ENCODE measurements at regions not wholly inside any gene's neighbourhood (a gene's known extent, or its start where the extent isn't known, plus 50 kb on each side); places are given as distances from the start of the nearest gene placed in this dataset.
"Not testable (repeated sequence)": the region's sequence is repeated elsewhere in the genome, so short reads cannot be mapped to it uniquely, and the experiment has no call there.

DNA sequence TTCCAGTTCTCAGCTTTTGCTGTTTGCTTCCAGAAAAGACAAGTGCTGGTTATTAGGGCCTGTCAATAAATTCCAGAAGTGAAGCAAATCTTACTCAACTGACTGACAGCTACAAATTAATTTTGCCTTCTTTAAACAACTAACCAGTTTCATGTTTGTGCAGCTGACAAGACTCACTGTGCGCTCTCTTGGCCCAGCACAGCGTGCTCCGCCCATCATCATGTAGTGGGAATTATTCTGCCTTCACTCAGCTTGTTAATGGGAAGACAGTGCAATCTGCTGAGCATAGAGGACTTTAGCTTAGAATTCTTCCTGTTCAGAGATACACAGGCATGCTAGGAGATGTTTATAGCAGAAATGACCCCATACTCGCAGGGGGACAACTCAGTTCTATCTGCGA, 808.9 kb downstream of the CCSER2 start:
- Histone ChIP-seq H4K20me1 (ENCODE audit: insufficient read depth, low read length, poor library complexity, severe bottlenecking) (no peaks in the 10 kb centered on the region), H3K9ac (ENCODE audit: low read depth, low read length, poor library complexity, severe bottlenecking) (no peak overlapping the region), H3K27me3 (ENCODE audit: insufficient read depth, low read length, poor library complexity, severe bottlenecking) (no peaks in the 10 kb centered on the region), H3K9me3 (ENCODE audit: insufficient read depth, low read depth, low read length) (no peaks in the 10 kb centered on the region; the same call in 1 of the 2 replicates), H3K4me2 (ENCODE audit: low read depth, low read length, poor library complexity, severe bottlenecking) (no peak overlapping the region), H3K36me3 (ENCODE audit: insufficient read depth, low read length) (no peaks in the 10 kb centered on the region), H3K4me3 (ENCODE audit: low read length, poor library complexity, severe bottlenecking) (no peak overlapping the region), H3K9me2 (replicated peaks; ENCODE audit: low read depth, low read length) (no peaks in the 10 kb centered on the region), H2AFZ (ENCODE audit: low read length) (no peak overlapping the region), H3F3A (ENCODE audit: low read depth) (no peaks in the 10 kb centered on the region), H3K79me2 (ENCODE audit: insufficient read depth, low read length) (no peaks in the 10 kb centered on the region), H3K4me1 (ENCODE audit: insufficient read depth, low read length, poor library complexity, severe bottlenecking) (no peaks in the 10 kb centered on the region)
- no peak for TF ChIP-seq CTCF (conservative IDR thresholded peaks at IDR 0.05; ENCODE audit: low read length)
- no peak for TF ChIP-seq EZH2phosphoT487 (IDR thresholded peaks at IDR 0.05; ENCODE audit: borderline replicate concordance)

DNA sequence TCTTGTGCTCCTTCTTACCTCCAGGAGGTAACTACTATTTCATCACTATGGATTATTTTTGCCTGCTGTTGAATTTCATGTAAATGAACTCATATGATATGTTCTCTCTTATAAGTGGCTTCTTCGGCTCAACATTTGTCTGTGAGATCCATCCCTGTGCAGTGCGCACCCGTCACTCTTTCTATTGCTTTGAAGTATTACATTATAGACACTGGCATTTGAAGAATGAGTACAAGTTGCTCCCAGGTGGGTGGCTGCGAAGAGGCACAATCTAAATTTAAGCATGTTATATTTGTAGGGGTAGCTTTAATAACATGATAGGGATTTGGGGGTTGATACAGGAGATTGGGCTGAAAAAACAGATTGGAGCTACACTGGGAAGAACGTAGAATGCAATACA, 809.7 kb downstream of the CCSER2 start:
- Histone ChIP-seq H3K27me3 (ENCODE audit: insufficient read depth, low read length, poor library complexity, severe bottlenecking) (no peaks in the 10 kb centered on the region), H3K36me3 (ENCODE audit: insufficient read depth, low read length) (no peaks in the 10 kb centered on the region), H4K20me1 (ENCODE audit: insufficient read depth, low read length, poor library complexity, severe bottlenecking) (no peaks in the 10 kb centered on the region), H3F3A (ENCODE audit: low read depth) (no peaks in the 10 kb centered on the region), H3K9ac (ENCODE audit: low read depth, low read length, poor library complexity, severe bottlenecking) (no peak overlapping the region), H3K9me3 (ENCODE audit: insufficient read depth, low read depth, low read length) (no peaks in the 10 kb centered on the region; the same call in 1 of the 2 replicates), H3K4me3 (ENCODE audit: low read length, poor library complexity, severe bottlenecking) (no peak overlapping the region), H2AFZ (ENCODE audit: low read length) (no peak overlapping the region), H3K4me2 (ENCODE audit: low read depth, low read length, poor library complexity, severe bottlenecking) (no peak overlapping the region), H3K79me2 (ENCODE audit: insufficient read depth, low read length) (no peaks in the 10 kb centered on the region), H3K9me2 (replicated peaks; ENCODE audit: low read depth, low read length) (no peaks in the 10 kb centered on the region), H3K4me1 (ENCODE audit: insufficient read depth, low read length, poor library complexity, severe bottlenecking) (no peaks in the 10 kb centered on the region)
- TF ChIP-seq EZH2phosphoT487 (IDR thresholded peaks at IDR 0.05; ENCODE audit: borderline replicate concordance) = no peak
- no peak for TF ChIP-seq CTCF (conservative IDR thresholded peaks at IDR 0.05; ENCODE audit: low read length)

- no peaks in the 10 kb centered on the region for H3K79me2 ChIP-seq (ENCODE audit: insufficient read depth, low read length)
- H3K4me1 ChIP-seq (ENCODE audit: insufficient read depth, low read length, poor library complexity, severe bottlenecking) = no peaks in the 10 kb centered on the region
- no peaks in the 10 kb centered on the region for H3K9me2 ChIP-seq (replicated peaks; ENCODE audit: low read depth, low read length)
- TF ChIP-seq EZH2phosphoT487 (IDR thresholded peaks at IDR 0.05; ENCODE audit: borderline replicate concordance) (no peak), CTCF (conservative IDR thresholded peaks at IDR 0.05; ENCODE audit: low read length) (no peak)
- no peaks in the 10 kb centered on the region for H3F3A ChIP-seq (ENCODE audit: low read depth)
- no peaks in the 10 kb centered on the region for H3K27me3 ChIP-seq (ENCODE audit: insufficient read depth, low read length, poor library complexity, severe bottlenecking)
- no peak overlapping the region for H3K4me3 ChIP-seq (ENCODE audit: low read length, poor library complexity, severe bottlenecking)
- H3K4me2 ChIP-seq (ENCODE audit: low read depth, low read length, poor library complexity, severe bottlenecking) = no peak overlapping the region
- no peaks in the 10 kb centered on the region for H4K20me1 ChIP-seq (ENCODE audit: insufficient read depth, low read length, poor library complexity, severe bottlenecking)
- H3K9me3 ChIP-seq (ENCODE audit: insufficient read depth, low read depth, low read length) = no peaks in the 10 kb centered on the region; the same call in 1 of the 2 replicates
- H2AFZ ChIP-seq (ENCODE audit: low read length) = no peak overlapping the region
- no peak overlapping the region for H3K9ac ChIP-seq (ENCODE audit: low read depth, low read length, poor library complexity, severe bottlenecking)
- H3K36me3 ChIP-seq (ENCODE audit: insufficient read depth, low read length) = no peaks in the 10 kb centered on the region
Observed at GRCh38 chr10:85139124-85139523, 810.7 kb downstream of the CCSER2 start.

GRCh38 chr10:85141520-85141919, 813.1 kb downstream of the CCSER2 start:
- H3K9ac ChIP-seq (ENCODE audit: low read depth, low read length, poor library complexity, severe bottlenecking); H3K27me3 ChIP-seq (ENCODE audit: insufficient read depth, low read length, poor library complexity, severe bottlenecking): not testable (repeated sequence)

More at GRCh38 chr10:85141520-85141919, 813.1 kb downstream of the CCSER2 start:
- not testable (repeated sequence) for H3K36me3 ChIP-seq (ENCODE audit: insufficient read depth, low read length); H4K20me1 ChIP-seq (ENCODE audit: insufficient read depth, low read length, poor library complexity, severe bottlenecking); H3K79me2 ChIP-seq (ENCODE audit: insufficient read depth, low read length); H2AFZ ChIP-seq (ENCODE audit: low read length); H3K4me2 ChIP-seq (ENCODE audit: low read depth, low read length, poor library complexity, severe bottlenecking); H3K9me3 ChIP-seq (ENCODE audit: insufficient read depth, low read depth, low read length); H3K4me1 ChIP-seq (ENCODE audit: insufficient read depth, low read length, poor library complexity, severe bottlenecking); H3K9me2 ChIP-seq (replicated peaks; ENCODE audit: low read depth, low read length); H3K4me3 ChIP-seq (ENCODE audit: low read length, poor library complexity, severe bottlenecking); H3F3A ChIP-seq (ENCODE audit: low read depth)

Measured in Loucy (cell line).